Gastroesophageal sphincter (tissue), 4 donors: ENCODE measurements at regions not wholly inside any gene's neighbourhood (a gene's known extent, or its start where the extent isn't known, plus 50 kb on each side); places are given as distances from the start of the nearest gene placed in this dataset.

Experiments
- ATAC-seq: fragments of 150-250 bp; one replicate; pipeline ENCODE4 v1.9.1; 2016; ENCODE audit warnings: mild to moderate bottlenecking, moderate library complexity
- H3K27ac ChIP-seq, 4 donors: fragments of 200-600 bp; sonication (generic) in 3 of 4; 1 replicate in 3 of 4; 2 replicates in 1 of 4; pipeline ENCODE4 v1.5.1; 2016 to 2019
- H3K27me3 ChIP-seq: fragments of 200-600 bp; sonication (generic); one replicate; pipeline ENCODE4 v1.5.1; 2019
- H3K36me3 ChIP-seq, 2 donors: fragments of 200-600 bp; sonication (generic); one replicate each; pipeline ENCODE4 v1.5.1; 2019; ENCODE audit warnings: control low read depth in 1 of 2
- H3K4me1 ChIP-seq, 3 donors: fragments of 200-600 bp; sonication (generic); 1 replicate in 2 of 3; 2 replicates in 1 of 3; pipeline ENCODE4 v1.5.1; 2016 to 2019; ENCODE audit warnings: control low read depth in 2 of 3
- H3K4me3 ChIP-seq, 2 donors: fragments of 200-600 bp; sonication (generic); one replicate each; pipeline ENCODE4 v1.5.1; 2019; ENCODE audit warnings: mild to moderate bottlenecking in 1 of 2, moderate library complexity in 1 of 2
- H3K9me3 ChIP-seq, 3 donors: fragments of 200-600 bp; sonication (generic); one replicate each; pipeline ENCODE4 v1.5.1; 2017 to 2019; ENCODE audit warnings: control low read depth in 2 of 3
- CTCF ChIP-seq, 4 experiments: fragments of 200-600 bp in 2 of 4; fragments of 450-650 bp in 2 of 4; sonication (generic) in 1 of 4; IDR thresholded peaks; one replicate each; pipeline ENCODE4 v1.5.1; 2017 to 2019; ENCODE audit warnings: antibody characterized with exemption in 4 of 4, mild to moderate bottlenecking in 2 of 4, moderate library complexity in 2 of 4
- EP300 ChIP-seq: sonication (generic); formaldehyde crosslinking; IDR thresholded peaks from one replicate; pipeline ENCODE4 v1.6.1; 2017; ENCODE audit warnings: antibody characterized with exemption, mild to moderate bottlenecking
- POLR2A ChIP-seq, 2 donors: fragments of 450-650 bp; IDR thresholded peaks; one replicate each; pipeline ENCODE4 v1.6.1; 2017; ENCODE audit warnings: antibody characterized with exemption in 2 of 2, mild to moderate bottlenecking in 2 of 2, moderate library complexity in 1 of 2
- POLR2AphosphoS5 ChIP-seq: sonication (generic); formaldehyde crosslinking; IDR thresholded peaks from one replicate; pipeline ENCODE4 v1.6.1; 2017; ENCODE audit warnings: antibody characterized with exemption
- WGBS, 2 donors: methylation state at CpG; one replicate each; pipeline ENCODE4 v1.1.5; 2018; ENCODE audit warnings: low coverage in 1 of 2; 5-methylcytosine and 5-hydroxymethylcytosine counted together

DNA sequence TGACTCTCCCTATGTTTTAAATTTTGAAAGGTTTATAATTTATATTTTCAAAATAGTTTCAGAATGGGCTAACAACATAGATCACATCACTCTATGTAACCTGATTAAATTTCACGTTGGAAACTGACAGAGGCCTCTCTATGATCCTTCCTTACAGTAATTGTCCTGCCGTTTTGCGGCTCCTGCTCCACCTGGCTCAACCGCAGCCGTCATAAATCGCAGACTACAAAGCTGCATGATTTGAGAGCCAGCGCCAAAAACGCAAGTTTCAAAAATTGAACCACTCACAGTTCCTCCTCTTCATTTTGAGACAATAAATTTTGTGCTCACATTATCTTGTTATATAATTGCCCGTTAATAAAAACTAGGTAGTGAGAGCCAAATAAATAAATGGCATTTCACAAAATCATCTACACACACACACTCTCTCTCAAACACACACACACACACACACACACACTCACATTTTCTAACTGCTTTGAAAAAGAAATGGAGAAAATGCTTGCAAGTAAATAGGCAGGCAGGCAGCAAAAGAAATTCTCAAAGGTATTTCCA, 263.1 kb upstream of the PSMD7 start:
- no peak overlapping the region for H3K27ac ChIP-seq
- peaks cover 39% of the 10 kb centered on the region for H3K27me3 ChIP-seq
- H3K4me1 ChIP-seq, result no peaks in the 10 kb centered on the region
- 56 to 57% methylated on average over 9 of the region's 9 CpGs for WGBS, 2 donors
- TF ChIP-seq CTCF (IDR thresholded peaks at IDR 0.05) (no peak), EP300 (no peak), POLR2AphosphoS5 (no peak), POLR2A (IDR thresholded peaks at IDR 0.05) (no peak)
- no peak overlapping the region for H3K4me3 ChIP-seq
- ATAC-seq, result no peak
- H3K9me3 ChIP-seq, result no peaks in the 10 kb centered on the region
- no peaks in the 10 kb centered on the region for H3K36me3 ChIP-seq

GRCh38 chr16:74031551-74031950, 265.1 kb upstream of the PSMD7 start:
- no peak overlapping the region for H3K4me3 ChIP-seq
- H3K36me3 ChIP-seq, result no peaks in the 10 kb centered on the region
- H3K27ac ChIP-seq, result no peak overlapping the region
- no peaks in the 10 kb centered on the region for H3K9me3 ChIP-seq
- 90 to 92% methylated on average over 4 of the region's 4 CpGs for WGBS, 2 donors
- ATAC-seq, result no peak
- no peak for TF ChIP-seq CTCF (IDR thresholded peaks at IDR 0.05)
- no peak for TF ChIP-seq POLR2A (IDR thresholded peaks at IDR 0.05)
- no peak for TF ChIP-seq EP300
- no peak for TF ChIP-seq POLR2AphosphoS5
- H3K27me3 ChIP-seq, result peaks cover 30% of the 10 kb centered on the region
- no peaks in the 10 kb centered on the region for H3K4me1 ChIP-seq

DNA sequence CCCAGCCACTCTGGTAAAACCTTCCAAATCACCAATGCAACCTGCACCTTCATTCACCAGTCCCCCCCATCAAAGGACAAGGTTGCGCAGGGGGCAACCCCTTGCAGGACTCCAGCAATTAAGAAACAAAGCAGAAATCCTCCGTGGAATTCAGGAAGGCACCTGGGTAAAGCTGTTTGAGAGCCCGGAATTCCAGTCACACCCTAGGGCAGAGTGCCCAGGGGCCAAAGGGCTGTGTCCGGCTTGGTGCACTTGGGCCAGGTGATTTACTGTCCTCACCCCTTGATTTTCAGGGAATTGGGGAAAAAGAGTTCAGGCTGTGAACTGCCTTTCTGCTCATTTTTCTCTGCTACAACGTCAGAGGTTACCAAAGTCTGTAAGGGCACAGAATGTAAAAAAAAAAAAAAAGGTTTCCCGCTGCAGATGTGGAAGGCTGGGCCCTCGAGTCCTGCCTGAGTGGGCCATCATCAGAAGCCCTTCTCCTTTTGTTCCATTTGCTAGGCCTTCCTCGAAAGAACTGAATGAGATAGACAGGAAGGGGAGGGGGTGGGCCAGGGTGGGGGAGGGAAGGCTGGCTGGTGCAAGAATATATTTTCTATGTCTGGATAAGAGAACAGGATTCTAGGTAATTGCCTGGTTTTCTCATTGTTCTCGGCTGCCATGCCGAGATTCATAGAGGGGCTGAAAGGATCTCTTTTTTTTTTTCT, 266.5 kb upstream of the PSMD7 start:
- no peak overlapping the region for H3K27ac ChIP-seq
- WGBS, 2 donors, result 51 to 75% methylated on average over 6 to 8 of the region's 10 CpGs
- no peak for TF ChIP-seq POLR2A (IDR thresholded peaks at IDR 0.05)
- no peak for TF ChIP-seq EP300
- TF ChIP-seq POLR2AphosphoS5, result no peak
- TF ChIP-seq CTCF (IDR thresholded peaks at IDR 0.05), result no peak
- H3K9me3 ChIP-seq, result no peaks in the 10 kb centered on the region
- no peak for ATAC-seq
- peaks cover 16% of the 10 kb centered on the region for H3K27me3 ChIP-seq
- no peaks in the 10 kb centered on the region for H3K4me1 ChIP-seq
- no peaks in the 10 kb centered on the region for H3K36me3 ChIP-seq
- H3K4me3 ChIP-seq, result no peak overlapping the region

- H3K27ac ChIP-seq, result no peak overlapping the region
- no peak overlapping the region for H3K4me3 ChIP-seq
- no peaks in the 10 kb centered on the region for H3K4me1 ChIP-seq
- H3K36me3 ChIP-seq, result no peaks in the 10 kb centered on the region
- no peak for ATAC-seq
- no peaks in the 10 kb centered on the region for H3K9me3 ChIP-seq
- 66 to 84% methylated on average over 6 to 9 of the region's 9 CpGs for WGBS, 2 donors
- no peak for TF ChIP-seq POLR2AphosphoS5
- no peak for TF ChIP-seq CTCF (IDR thresholded peaks at IDR 0.05)
- no peak for TF ChIP-seq POLR2A (IDR thresholded peaks at IDR 0.05)
- TF ChIP-seq EP300, result no peak
- H3K27me3 ChIP-seq, result peaks cover 15% of the 10 kb centered on the region
Observed at GRCh38 chr16:74029115-74029792, 267.4 kb upstream of the PSMD7 start.
